Keratinocyte (primary cell): ENCODE measurements at regions not wholly inside any gene's neighbourhood (a gene's known extent, or its start where the extent isn't known, plus 50 kb on each side); places are given as distances from the start of the nearest gene placed in this dataset.

Experiments
- DNase-seq: peaks from one replicate; pipeline ENCODE4 v3.0.0-alpha.2; 2011; ENCODE audit warnings: low read depth, missing footprints, low spot score
- FAIRE-seq: peaks from 2 replicates; lab custom pipeline; 2011; peaks lifted over from hg19 to GRCh38; lab: Jason Lieb, UNC
- H2AFZ ChIP-seq: 2 replicates; pipeline ENCODE4 v1.6.0; 2012; ENCODE audit warnings: low read length, control low read depth, inconsistent platforms; ENCODE audit not compliant: control insufficient read depth
- H3K27ac ChIP-seq: 2 replicates; pipeline ENCODE4 v1.5.1; 2011; ENCODE audit warnings: low read length; ENCODE audit not compliant: control insufficient read depth, insufficient read depth
- H3K27me3 ChIP-seq: 3 replicates; pipeline ENCODE4 v1.6.0; 2011; ENCODE audit warnings: low read length; ENCODE audit not compliant: control insufficient read depth, insufficient read depth; ENCODE audit errors: extremely low read depth
- H3K36me3 ChIP-seq, 2 experiments: 2 replicates in 1 of 2; 3 replicates in 1 of 2; pipeline ENCODE4 v1.5.1; 2011; ENCODE audit warnings: low read length in 2 of 2, mild to moderate bottlenecking in 1 of 2; ENCODE audit not compliant: control insufficient read depth in 2 of 2, insufficient read depth in 2 of 2; ENCODE audit errors: extremely low read depth in 1 of 2
- H3K4me1 ChIP-seq: 3 replicates; pipeline ENCODE4 v1.5.1; 2011; ENCODE audit warnings: low read length; ENCODE audit not compliant: control insufficient read depth, insufficient read depth; ENCODE audit errors: extremely low read depth
- H3K4me2 ChIP-seq: 3 replicates; pipeline ENCODE4 v1.6.0; 2011; ENCODE audit warnings: low read depth, low read length; ENCODE audit not compliant: control insufficient read depth, insufficient read depth; ENCODE audit errors: extremely low read depth
- H3K4me3 ChIP-seq, 3 experiments: fragments of 200-600 bp in 1 of 3; sonication (generic) in 1 of 3; 2 replicates in 2 of 3; 3 replicates in 1 of 3; pipeline ENCODE4 v1.5.1; 2011 to 2016; ENCODE audit warnings: low read length in 3 of 3, mild to moderate bottlenecking in 3 of 3, control low read depth in 2 of 3, inconsistent platforms in 1 of 3, low read depth in 1 of 3, mixed read lengths in 1 of 3, mixed run types in 1 of 3, moderate library complexity in 1 of 3; ENCODE audit not compliant: control insufficient read depth in 2 of 3, insufficient read depth in 2 of 3; ENCODE audit errors: extremely low read depth in 1 of 3
- H3K79me2 ChIP-seq: 2 replicates; pipeline ENCODE4 v1.6.0; 2012; ENCODE audit warnings: low read length; ENCODE audit not compliant: control insufficient read depth, insufficient read depth
- H3K9ac ChIP-seq: 3 replicates; pipeline ENCODE4 v1.6.0; 2011; ENCODE audit warnings: low read length; ENCODE audit not compliant: control insufficient read depth, insufficient read depth; ENCODE audit errors: extremely low read depth
- H3K9me1 ChIP-seq: 3 replicates; pipeline ENCODE4 v1.6.0; 2011; ENCODE audit warnings: low read length; ENCODE audit not compliant: control insufficient read depth, insufficient read depth; ENCODE audit errors: extremely low read depth
- H3K9me3 ChIP-seq: 2 replicates; pipeline ENCODE4 v1.5.1; 2012; ENCODE audit warnings: low read depth, low read length; ENCODE audit not compliant: control insufficient read depth
- H4K20me1 ChIP-seq: 3 replicates; pipeline ENCODE4 v1.6.0; 2011; ENCODE audit warnings: low read length; ENCODE audit not compliant: control insufficient read depth, insufficient read depth; ENCODE audit errors: extremely low read depth
- EZH2 ChIP-seq: IDR thresholded peaks from one replicate; pipeline ENCODE4 v1.6.1; 2012; ENCODE audit warnings: inconsistent platforms, mild to moderate bottlenecking, low read length, moderate library complexity
- dilution Hi-C: fragments of 300-500 bp; cut with MboI; formaldehyde crosslinking; loops from one replicate; pipeline ENCODE4 v1.7.0; 2020; ENCODE audit warnings: low sequenced_read_pairs; ENCODE audit not compliant: extremely low pct_ligation_motif_present
- TF ChIP-seq, protein P1 (sequence below), 3 experiments: IDR thresholded peaks in 1 of 3; conservative IDR thresholded peaks in 1 of 3; optimal IDR thresholded peaks in 1 of 3; 2 replicates in 2 of 3; 3 replicates in 1 of 3; pipeline versions ENCODE3 to v1.5.1; 2011; ENCODE audit warnings: low read length in 3 of 3, mild to moderate bottlenecking in 3 of 3, moderate library complexity in 2 of 3, control low read depth in 1 of 3, inconsistent platforms in 1 of 3; ENCODE audit not compliant: insufficient read depth in 2 of 3; ENCODE audit errors: extremely low read depth in 1 of 3

DNA sequence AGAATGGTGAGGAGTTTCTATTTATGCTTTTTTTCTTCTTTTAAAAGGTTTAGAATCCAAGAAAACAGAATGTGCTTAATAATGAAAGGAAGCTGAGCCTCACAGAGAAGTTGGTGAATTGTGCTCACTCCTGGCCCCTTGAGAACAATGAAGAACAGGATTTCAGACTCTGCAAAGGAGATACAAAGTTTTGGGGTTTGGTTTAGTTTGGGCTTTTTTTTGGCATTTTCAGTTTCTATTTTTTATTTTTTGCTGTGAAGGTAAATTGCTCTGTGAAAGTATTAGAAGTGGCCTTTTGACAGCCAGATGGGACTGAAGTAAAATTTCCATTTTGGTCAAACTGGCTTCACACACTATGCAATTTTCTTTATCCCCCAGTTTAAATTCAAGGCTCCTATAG, 247.3 kb upstream of the GYPC start:
- Histone ChIP-seq H3K79me2 (no peaks in the 10 kb centered on the region), H3K27me3 (no peaks in the 10 kb centered on the region), H3K9ac (no peak overlapping the region), H2AFZ (no peak overlapping the region), H3K9me3 (no peaks in the 10 kb centered on the region), H3K27ac (no peak overlapping the region), H3K4me1 (no peaks in the 10 kb centered on the region), H4K20me1 (no peaks in the 10 kb centered on the region), H3K36me3 (no peaks in the 10 kb centered on the region), H3K4me3 (no peak overlapping the region), H3K4me2 (no peak overlapping the region), H3K9me1 (no peaks in the 10 kb centered on the region)
- no peak for FAIRE-seq
- DNase-seq: no peak
- TF ChIP-seq, protein P1, sequence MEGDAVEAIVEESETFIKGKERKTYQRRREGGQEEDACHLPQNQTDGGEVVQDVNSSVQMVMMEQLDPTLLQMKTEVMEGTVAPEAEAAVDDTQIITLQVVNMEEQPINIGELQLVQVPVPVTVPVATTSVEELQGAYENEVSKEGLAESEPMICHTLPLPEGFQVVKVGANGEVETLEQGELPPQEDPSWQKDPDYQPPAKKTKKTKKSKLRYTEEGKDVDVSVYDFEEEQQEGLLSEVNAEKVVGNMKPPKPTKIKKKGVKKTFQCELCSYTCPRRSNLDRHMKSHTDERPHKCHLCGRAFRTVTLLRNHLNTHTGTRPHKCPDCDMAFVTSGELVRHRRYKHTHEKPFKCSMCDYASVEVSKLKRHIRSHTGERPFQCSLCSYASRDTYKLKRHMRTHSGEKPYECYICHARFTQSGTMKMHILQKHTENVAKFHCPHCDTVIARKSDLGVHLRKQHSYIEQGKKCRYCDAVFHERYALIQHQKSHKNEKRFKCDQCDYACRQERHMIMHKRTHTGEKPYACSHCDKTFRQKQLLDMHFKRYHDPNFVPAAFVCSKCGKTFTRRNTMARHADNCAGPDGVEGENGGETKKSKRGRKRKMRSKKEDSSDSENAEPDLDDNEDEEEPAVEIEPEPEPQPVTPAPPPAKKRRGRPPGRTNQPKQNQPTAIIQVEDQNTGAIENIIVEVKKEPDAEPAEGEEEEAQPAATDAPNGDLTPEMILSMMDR (optimal IDR thresholded peaks at IDR 0.05 in 1 of 3, IDR thresholded peaks at IDR 0.05 in 1 of 3, conservative IDR thresholded peaks at IDR 0.05 in 1 of 3; ENCODE audit: extremely low read depth in 1 of 3, insufficient read depth in 2 of 3, low read length in 3 of 3): no peak
- TF ChIP-seq EZH2: no peak
- dilution Hi-C loops: no loop called here

DNA sequence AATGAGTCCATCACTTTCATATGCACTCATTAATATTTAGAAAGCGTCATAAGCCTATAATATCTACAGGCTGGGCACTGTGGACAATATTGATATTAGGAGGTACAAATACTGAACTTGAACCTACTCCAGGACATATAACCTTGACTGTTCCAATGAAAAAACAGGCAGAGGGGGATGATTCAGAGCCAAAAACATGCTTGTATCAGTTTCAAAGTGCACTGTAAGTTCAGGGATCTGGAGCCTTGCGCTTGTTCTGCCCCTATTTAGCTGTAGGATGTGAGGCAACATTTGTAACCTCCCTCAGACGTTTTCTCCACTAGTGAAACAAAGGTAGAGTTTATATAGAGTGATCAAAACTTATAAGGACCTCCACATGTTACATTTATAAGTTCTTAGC, 246.1 kb upstream of the GYPC start:
- Histone ChIP-seq H3K27ac (no peak overlapping the region), H3K9ac (no peak overlapping the region), H3K4me1 (no peaks in the 10 kb centered on the region), H3K4me2 (no peak overlapping the region), H3K9me1 (no peaks in the 10 kb centered on the region), H3K4me3 (no peak overlapping the region), H3K9me3 (no peaks in the 10 kb centered on the region), H3K36me3 (no peaks in the 10 kb centered on the region), H4K20me1 (no peaks in the 10 kb centered on the region), H3K79me2 (no peaks in the 10 kb centered on the region), H2AFZ (no peak overlapping the region), H3K27me3 (no peaks in the 10 kb centered on the region)
- dilution Hi-C loops: no loop called here
- DNase-seq (no peak), FAIRE-seq (no peak)
- TF ChIP-seq, protein P1 (optimal IDR thresholded peaks at IDR 0.05 in 1 of 3, IDR thresholded peaks at IDR 0.05 in 1 of 3, conservative IDR thresholded peaks at IDR 0.05 in 1 of 3; ENCODE audit: extremely low read depth in 1 of 3, insufficient read depth in 2 of 3, low read length in 3 of 3): no peak
- no peak for TF ChIP-seq EZH2
